ENCODE measurements at regions not wholly inside any gene's neighbourhood (a gene's known extent, or its start where the extent isn't known, plus 50 kb on each side); places are given as distances from the start of the nearest gene placed in this dataset.

- FAIRE-seq (no peak), DNase-seq (ENCODE audit: insufficient read length, low spot score) (no peak)
- TF ChIP-seq, protein P1, sequence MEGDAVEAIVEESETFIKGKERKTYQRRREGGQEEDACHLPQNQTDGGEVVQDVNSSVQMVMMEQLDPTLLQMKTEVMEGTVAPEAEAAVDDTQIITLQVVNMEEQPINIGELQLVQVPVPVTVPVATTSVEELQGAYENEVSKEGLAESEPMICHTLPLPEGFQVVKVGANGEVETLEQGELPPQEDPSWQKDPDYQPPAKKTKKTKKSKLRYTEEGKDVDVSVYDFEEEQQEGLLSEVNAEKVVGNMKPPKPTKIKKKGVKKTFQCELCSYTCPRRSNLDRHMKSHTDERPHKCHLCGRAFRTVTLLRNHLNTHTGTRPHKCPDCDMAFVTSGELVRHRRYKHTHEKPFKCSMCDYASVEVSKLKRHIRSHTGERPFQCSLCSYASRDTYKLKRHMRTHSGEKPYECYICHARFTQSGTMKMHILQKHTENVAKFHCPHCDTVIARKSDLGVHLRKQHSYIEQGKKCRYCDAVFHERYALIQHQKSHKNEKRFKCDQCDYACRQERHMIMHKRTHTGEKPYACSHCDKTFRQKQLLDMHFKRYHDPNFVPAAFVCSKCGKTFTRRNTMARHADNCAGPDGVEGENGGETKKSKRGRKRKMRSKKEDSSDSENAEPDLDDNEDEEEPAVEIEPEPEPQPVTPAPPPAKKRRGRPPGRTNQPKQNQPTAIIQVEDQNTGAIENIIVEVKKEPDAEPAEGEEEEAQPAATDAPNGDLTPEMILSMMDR (IDR thresholded peaks at IDR 0.05; ENCODE audit: insufficient read depth, missing control alignments): no peak
Observed at GRCh38 chr1:10912441-10912840, 100.0 kb upstream of the TARDBP start.

- DNase-seq (ENCODE audit: insufficient read length, low spot score) (no peak), FAIRE-seq (no peak)
- TF ChIP-seq, protein P1 (IDR thresholded peaks at IDR 0.05; ENCODE audit: insufficient read depth, missing control alignments): no peak
Observed at GRCh38 chr1:10914056-10914455, 98.4 kb upstream of the TARDBP start.

DNA sequence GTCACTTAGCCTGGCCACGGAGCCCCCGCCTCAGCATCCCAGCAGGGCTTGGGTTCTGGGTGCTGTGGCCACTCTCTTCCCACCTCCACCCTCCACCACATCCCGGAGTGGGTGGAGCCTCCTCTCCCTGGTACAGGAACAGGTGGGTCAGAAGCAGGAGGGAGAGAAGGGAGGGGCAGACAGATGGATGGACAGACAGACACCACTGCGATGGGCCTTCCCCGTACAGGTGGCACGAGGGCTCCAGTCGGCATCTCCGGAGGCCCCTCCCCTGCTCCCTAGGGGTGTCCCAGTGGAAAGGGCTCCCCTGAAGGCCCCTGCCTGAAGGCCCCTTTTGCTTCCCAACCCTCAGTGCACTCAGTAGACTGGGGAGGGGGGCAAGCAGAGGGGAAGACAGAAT lies 96.9 kb upstream of the TARDBP start:
- FAIRE-seq: no peak
- DNase-seq (ENCODE audit: insufficient read length, low spot score): no peak
- TF ChIP-seq, protein P1 (IDR thresholded peaks at IDR 0.05; ENCODE audit: insufficient read depth, missing control alignments): no peak

GRCh38 chr1:10916311-10916710 lies 96.1 kb upstream of the TARDBP start:
- TF ChIP-seq, protein P1 (IDR thresholded peaks at IDR 0.05; ENCODE audit: insufficient read depth, missing control alignments): no peak
- DNase-seq (ENCODE audit: insufficient read length, low spot score) (no peak), FAIRE-seq (no peak)

- TF ChIP-seq, protein P1 (IDR thresholded peaks at IDR 0.05; ENCODE audit: insufficient read depth, missing control alignments): no peak
- FAIRE-seq: no peak
- no peak for DNase-seq (ENCODE audit: insufficient read length, low spot score)
Observed at GRCh38 chr1:10916991-10917390, 95.5 kb upstream of the TARDBP start.

- FAIRE-seq (no peak), DNase-seq (ENCODE audit: insufficient read length, low spot score) (no peak)
- TF ChIP-seq, protein P1 (IDR thresholded peaks at IDR 0.05; ENCODE audit: insufficient read depth, missing control alignments): no peak
Observed at GRCh38 chr1:10917513-10918454, 94.7 kb upstream of the TARDBP start.

DNA sequence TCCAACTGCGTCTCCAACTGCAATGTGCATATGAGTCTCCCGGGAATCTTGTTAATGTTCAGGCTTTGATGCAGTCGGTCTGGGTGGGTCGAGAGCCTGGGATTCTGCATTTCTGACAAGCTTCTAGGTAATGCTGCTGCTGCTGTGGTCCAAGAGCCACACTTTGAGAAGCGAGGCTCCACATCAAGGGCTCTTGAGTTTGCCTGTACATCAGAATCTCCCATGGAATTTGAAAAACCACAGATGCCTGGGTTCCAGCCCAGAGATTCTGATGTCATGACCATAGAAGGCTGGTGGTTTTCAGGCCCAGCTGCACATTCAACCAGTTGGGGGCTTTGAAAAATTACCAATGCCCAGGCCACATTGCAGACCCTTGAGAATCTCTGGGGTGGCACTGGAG lies 93.9 kb upstream of the TARDBP start:
- DNase-seq (ENCODE audit: insufficient read length, low spot score): no peak
- no peak for FAIRE-seq
- TF ChIP-seq, protein P1 (IDR thresholded peaks at IDR 0.05; ENCODE audit: insufficient read depth, missing control alignments): no peak
